HepG2 (cell line): ENCODE measurements at regions not wholly inside any gene's neighbourhood (a gene's known extent, or its start where the extent isn't known, plus 50 kb on each side); places are given as distances from the start of the nearest gene placed in this dataset.

Experiments used
- CTCF ChIP-seq: sonication (generic); formaldehyde crosslinking; IDR thresholded peaks from 2 replicates; pipeline ENCODE4 v1.5.0; 2020; ENCODE audit warnings: mild to moderate bottlenecking, missing genetic modification reagents, moderate library complexity
- EP300 ChIP-seq, 3 experiments: sonication (generic) in 1 of 3; formaldehyde crosslinking in 1 of 3; IDR thresholded peaks; 2 replicates each; pipeline versions ENCODE4 v1.5.1 to v1.6.1; 2011 to 2020; ENCODE audit warnings: low read depth in 2 of 3, low read length in 2 of 3, borderline replicate concordance in 1 of 3, improper control_type of control experiment in 1 of 3, mild to moderate bottlenecking in 1 of 3, missing genetic modification reagents in 1 of 3, moderate library complexity in 1 of 3
- EZH2 ChIP-seq: conservative IDR thresholded peaks from 2 replicates; pipeline ENCODE4 v1.6.1; 2012; ENCODE audit warnings: mild to moderate bottlenecking, low read depth, low read length, moderate library complexity
- JUNB ChIP-seq: sonication (generic); formaldehyde crosslinking; IDR thresholded peaks from 2 replicates; pipeline ENCODE4 v1.8.0; 2022; ENCODE audit warnings: missing genetic modification reagents, mild to moderate bottlenecking, borderline replicate concordance
- KLF6 ChIP-seq: IDR thresholded peaks from 2 replicates; pipeline ENCODE4 v1.8.0; 2016; ENCODE audit warnings: missing biosample characterization, missing genetic modification reagents
- MXI1 ChIP-seq: IDR thresholded peaks from 3 replicates; pipeline ENCODE4 v1.6.1; 2012; ENCODE audit warnings: low read depth, low read length, inconsistent platforms, borderline replicate concordance
- NR2C2 ChIP-seq: sonication (generic); formaldehyde crosslinking; IDR thresholded peaks from 2 replicates; pipeline ENCODE4 v1.4.0; 2020; ENCODE audit warnings: missing genetic modification reagents, mild to moderate bottlenecking, moderate library complexity, borderline replicate concordance
- PHF21A ChIP-seq: sonication (generic); formaldehyde crosslinking; IDR thresholded peaks from 2 replicates; pipeline ENCODE4 v1.5.0; 2020; ENCODE audit warnings: mild to moderate bottlenecking, missing genetic modification reagents
- ZBTB49 ChIP-seq: sonication (generic); formaldehyde crosslinking; IDR thresholded peaks from 2 replicates; pipeline ENCODE4 v1.4.0; 2020; ENCODE audit warnings: missing genetic modification reagents, borderline replicate concordance
- ZKSCAN8 ChIP-seq: IDR thresholded peaks from 2 replicates; pipeline ENCODE4 v1.6.1; 2016; ENCODE audit warnings: borderline replicate concordance, missing genetic modification reagents, missing compliant biosample characterization

GRCh38 chr5:110027527-110028322 lies 338.0 kb downstream of the MAN2A1 start:
- TF ChIP-seq PHF21A, result no peak
- no peak for TF ChIP-seq NR2C2 (CRISPR knock-in tag)
- TF ChIP-seq JUNB (CRISPR knock-in tag), result no peak
- no peak for TF ChIP-seq EP300 (IDR thresholded peaks at IDR 0.05; ENCODE audit: low read depth in 2 of 2, low read length in 2 of 2)
- TF ChIP-seq EP300 (CRISPR knock-in tag; IDR thresholded peaks at IDR 0.05; ENCODE audit: borderline replicate concordance), result no peak
- no peak for TF ChIP-seq CTCF (CRISPR knock-in tag)
- TF ChIP-seq EZH2, result no peak
- TF ChIP-seq MXI1, result no peak
- TF ChIP-seq KLF6 (CRISPR knock-in tag), result no peak
- TF ChIP-seq ZBTB49 (CRISPR knock-in tag), result no peak
- no peak for TF ChIP-seq ZKSCAN8 (CRISPR knock-in tag)
